Common myeloid progenitor, CD34-positive (primary cell): ENCODE measurements at regions not wholly inside any gene's neighbourhood (a gene's known extent, or its start where the extent isn't known, plus 50 kb on each side); places are given as distances from the start of the nearest gene placed in this dataset.
A peak's percentile ranks its signal among the peaks of the same experiment; 100 is the strongest.

ENCODE experiments used
- CTCF ChIA-PET: fragments of 350-600 bp; sonication (Branson Sonifier 250); formaldehyde crosslinking; loops from one replicate; lab custom pipeline; 2021; ENCODE audit warnings: antibody characterized with exemption; lab: Charles Lee
- POLR2A ChIA-PET: fragments of 350-600 bp; sonication (Branson Sonifier 250); formaldehyde crosslinking; loops from one replicate; lab custom pipeline; 2021; ENCODE audit warnings: antibody characterized with exemption; lab: Charles Lee
- DNase-seq, 3 donors: peaks; one replicate each; pipeline versions ENCODE4 v3.0.0 to v3.0.0-alpha.2; 2013
- H3K27ac ChIP-seq, 2 experiments: 1 replicate in 1 of 2; 2 replicates in 1 of 2; pipeline ENCODE4 v1.7.0; 2013; ENCODE audit warnings: inconsistent platforms in 2 of 2, low read length in 2 of 2, mild to moderate bottlenecking in 2 of 2, low read depth in 1 of 2, moderate library complexity in 1 of 2; ENCODE audit not compliant: severe bottlenecking in 2 of 2, insufficient read depth in 1 of 2, poor library complexity in 1 of 2
- H3K27me3 ChIP-seq, 5 experiments: replicated peaks in 2 of 5; 1 replicate in 3 of 5; 2 replicates in 2 of 5; pipeline versions ENCODE4 v1.6.1 to v1.7.0; 2013; ENCODE audit warnings: low read length in 4 of 5, mild to moderate bottlenecking in 2 of 5, moderate library complexity in 2 of 5, inconsistent platforms in 1 of 5; ENCODE audit not compliant: insufficient read depth in 5 of 5, control insufficient read depth in 4 of 5
- H3K36me3 ChIP-seq, 4 experiments: 1 replicate in 2 of 4; 2 replicates in 2 of 4; pipeline versions ENCODE4 v1.6.1 to v1.7.0; 2013; ENCODE audit warnings: low read length in 3 of 4, control low read depth in 1 of 4, mild to moderate bottlenecking in 1 of 4; ENCODE audit not compliant: control insufficient read depth in 4 of 4, insufficient read depth in 4 of 4
- H3K4me1 ChIP-seq, 4 experiments: 1 replicate in 3 of 4; 2 replicates in 1 of 4; pipeline versions ENCODE4 v1.6.1 to v1.7.1; 2013; ENCODE audit warnings: low read length in 3 of 4, mild to moderate bottlenecking in 3 of 4, control low read depth in 1 of 4, inconsistent platforms in 1 of 4, moderate library complexity in 1 of 4; ENCODE audit not compliant: control insufficient read depth in 4 of 4, insufficient read depth in 4 of 4; ENCODE audit errors: control extremely low read depth in 1 of 4
- H3K4me3 ChIP-seq, 7 experiments: 1 replicate in 4 of 7; 2 replicates in 3 of 7; pipeline versions ENCODE4 v1.5.1 to v1.7.0; 2013; ENCODE audit warnings: mild to moderate bottlenecking in 7 of 7, low read length in 6 of 7, moderate library complexity in 6 of 7, inconsistent platforms in 2 of 7, low read depth in 2 of 7, control low read depth in 1 of 7; ENCODE audit not compliant: insufficient read depth in 4 of 7, control insufficient read depth in 1 of 7; ENCODE audit errors: extremely low read depth in 1 of 7
- H3K9me3 ChIP-seq, 5 experiments: 1 replicate in 4 of 5; 2 replicates in 1 of 5; pipeline versions ENCODE4 v1.6.1 to v1.7.1; 2013; ENCODE audit warnings: low read length in 4 of 5, mild to moderate bottlenecking in 2 of 5, inconsistent platforms in 1 of 5, low read depth in 1 of 5, moderate library complexity in 1 of 5; ENCODE audit not compliant: control insufficient read depth in 4 of 5, insufficient read depth in 2 of 5; ENCODE audit errors: control extremely low read depth in 1 of 5
- WGBS: methylation state at CpG from one replicate; pipeline ENCODE4 v1.1.5; 2013; ENCODE audit not compliant: insufficient coverage; 5-methylcytosine and 5-hydroxymethylcytosine counted together

DNA sequence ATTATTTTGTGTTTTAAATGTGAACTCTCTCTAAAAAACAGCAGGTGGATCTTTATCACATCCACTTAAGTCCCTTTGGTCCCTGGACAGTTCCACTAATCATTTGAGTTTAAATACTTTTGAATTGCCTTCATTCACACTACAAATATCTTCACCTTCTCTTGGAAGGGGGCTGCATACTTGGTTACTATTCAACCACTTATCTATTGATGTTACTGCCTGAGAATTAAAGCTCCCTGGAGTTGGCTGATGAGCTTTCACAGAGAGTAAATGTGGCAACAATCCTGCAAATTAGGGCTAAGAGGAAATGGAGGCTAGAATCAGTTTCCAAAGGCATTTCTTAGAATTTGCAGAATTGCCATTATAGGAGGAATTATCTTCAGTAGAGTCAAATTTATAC is 180.4 kb downstream of the ST8SIA4 start:
- DNase-seq, result no peak
- Histone ChIP-seq H3K27me3 (no peaks in the 10 kb centered on the region), H3K27ac (no peak overlapping the region), H3K4me3 (no peak overlapping the region), H3K36me3 (no peaks in the 10 kb centered on the region), H3K4me1 (no peaks in the 10 kb centered on the region), H3K9me3 (no peaks in the 10 kb centered on the region)
- CTCF ChIA-PET, result no interaction called here
- POLR2A ChIA-PET, result no interaction called here

DNA sequence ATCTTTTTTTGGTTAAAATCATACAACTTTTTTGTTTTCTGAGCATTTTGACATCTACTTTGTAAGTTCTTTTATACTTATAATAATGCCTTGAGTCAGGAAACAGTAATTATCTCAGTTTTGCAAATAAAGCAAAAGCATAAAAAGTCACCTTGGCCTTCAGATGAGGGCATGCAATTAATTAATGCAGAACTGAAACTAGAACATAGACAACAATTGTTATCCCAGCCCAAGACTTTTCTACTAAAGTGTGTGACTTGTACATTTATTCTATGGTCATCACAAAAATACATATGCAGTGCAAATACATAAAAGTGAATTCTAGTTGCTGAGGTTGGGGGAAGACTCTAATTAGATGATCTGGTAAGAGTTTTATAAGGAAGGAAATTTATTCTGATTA is 179.9 kb downstream of the ST8SIA4 start:
- H3K27ac ChIP-seq, result no peak overlapping the region
- DNase-seq, result no peak
- no peaks in the 10 kb centered on the region for H3K27me3 ChIP-seq
- no peaks in the 10 kb centered on the region for H3K36me3 ChIP-seq
- H3K9me3 ChIP-seq, result no peaks in the 10 kb centered on the region
- ChIA-PET POLR2A (interaction anchor here (0.6 kb wide), 1 partner anchor 12 kb away, joined by 3 read pairs; no protein-coding TSS in a partner anchor), CTCF (no interaction called here)
- H3K4me3 ChIP-seq, result no peak overlapping the region
- no peaks in the 10 kb centered on the region for H3K4me1 ChIP-seq

- 94% methylated on average over 2 of the region's 2 CpGs for WGBS
- Histone ChIP-seq H3K36me3 (no peaks in the 10 kb centered on the region), H3K27me3 (no peaks in the 10 kb centered on the region), H3K4me3 (no peak overlapping the region), H3K27ac (no peak overlapping the region), H3K9me3 (no peaks in the 10 kb centered on the region), H3K4me1 (no peaks in the 10 kb centered on the region)
- POLR2A ChIA-PET, result no interaction called here
- DNase-seq, result no peak
- CTCF ChIA-PET, result interaction anchor here (1.5 kb wide), 1 partner anchor 47 kb away, joined by 3 read pairs; no protein-coding TSS in a partner anchor
Measured at GRCh38 chr5:100726116-100726515, 177.0 kb downstream of the ST8SIA4 start.

- H3K27ac ChIP-seq, result peak overlapping the region; percentile 9 to 61
- ChIA-PET POLR2A (no interaction called here), CTCF (no interaction called here)
- peak overlapping the region in 6 of 7 experiments; percentile 51 to 73 (median 60) for H3K4me3 ChIP-seq
- H3K27me3 ChIP-seq, result no peaks in the 10 kb centered on the region
- peak in 2 of 3 donors; percentile 61 to 66 for DNase-seq
- peaks cover 0 to 6% (median 4%) of the 10 kb centered on the region in 4 experiments for H3K4me1 ChIP-seq
- H3K9me3 ChIP-seq, result no peaks in the 10 kb centered on the region
- WGBS, result no CpG with 5 or more reads among the region's 6 CpGs
- H3K36me3 ChIP-seq, result no peaks in the 10 kb centered on the region
Measured at GRCh38 chr5:100731768-100732167, 171.3 kb downstream of the ST8SIA4 start.

DNA sequence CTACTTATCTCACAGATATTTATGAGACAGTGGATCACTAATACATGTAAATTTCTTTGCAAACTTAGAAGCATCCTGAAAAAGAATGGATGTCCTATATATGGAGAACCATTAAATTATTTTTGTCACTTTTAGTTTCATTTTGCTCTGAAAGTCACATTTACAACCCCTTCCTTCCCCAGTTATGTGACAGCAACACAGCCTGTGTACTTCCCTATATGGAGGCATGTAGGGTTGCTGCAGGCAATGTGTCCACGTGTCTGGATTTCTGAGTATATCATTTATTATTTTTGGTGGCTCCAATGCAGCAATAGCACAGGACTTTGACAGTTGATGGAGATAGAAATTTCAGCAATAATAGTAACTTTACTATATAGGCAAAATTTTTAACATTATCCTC is 156.4 kb downstream of the ST8SIA4 start:
- H3K4me1 ChIP-seq, result peaks cover 2 to 11% (median 6%) of the 10 kb centered on the region in 4 experiments
- WGBS, result 0% methylated on average over 1 of the region's 1 CpG
- peak overlapping the region in 3 of 7 experiments; percentile 20 to 37 (median 28) for H3K4me3 ChIP-seq
- ChIA-PET POLR2A (interaction anchor here (0.6 kb wide), 1 partner anchor 154 kb away, joined by 4 read pairs; no protein-coding TSS in a partner anchor), CTCF (interaction anchor here (0.8 kb wide), 1 partner anchor 11 kb away, joined by 3 read pairs; no protein-coding TSS in a partner anchor)
- H3K36me3 ChIP-seq, result no peaks in the 10 kb centered on the region
- H3K9me3 ChIP-seq, result no peaks in the 10 kb centered on the region
- no peaks in the 10 kb centered on the region for H3K27me3 ChIP-seq
- DNase-seq, result peak; percentile 32 to 87 (median 81)
- no peak overlapping the region for H3K27ac ChIP-seq

GRCh38 chr5:100749771-100750284 is 153.3 kb downstream of the ST8SIA4 start:
- Histone ChIP-seq H3K27ac (no peak overlapping the region), H3K36me3 (no peaks in the 10 kb centered on the region), H3K9me3 (no peaks in the 10 kb centered on the region), H3K4me3 (no peak overlapping the region), H3K4me1 (peaks cover 2 to 11% (median 6%) of the 10 kb centered on the region in 4 experiments), H3K27me3 (no peaks in the 10 kb centered on the region)
- POLR2A ChIA-PET, result no interaction called here
- no peak for DNase-seq
- 99% methylated on average over 8 of the region's 8 CpGs for WGBS
- CTCF ChIA-PET, result interaction anchor here (1.0 kb wide), 1 partner anchor 12 kb away, joined by 3 read pairs; no protein-coding TSS in a partner anchor

GRCh38 chr5:100755435-100755834 is 147.6 kb downstream of the ST8SIA4 start:
- ChIA-PET POLR2A (no interaction called here), CTCF (no interaction called here)
- no peak overlapping the region for H3K27ac ChIP-seq
- H3K9me3 ChIP-seq, result no peaks in the 10 kb centered on the region
- WGBS, result no CpG with 5 or more reads among the region's 2 CpGs
- DNase-seq, result no peak
- no peak overlapping the region for H3K4me3 ChIP-seq
- H3K27me3 ChIP-seq, result no peaks in the 10 kb centered on the region
- no peaks in the 10 kb centered on the region for H3K36me3 ChIP-seq
- H3K4me1 ChIP-seq, result no peaks in the 10 kb centered on the region
